HG03457 (cell line): ENCODE measurements at regions not wholly inside any gene's neighbourhood (a gene's known extent, or its start where the extent isn't known, plus 50 kb on each side); places are given as distances from the start of the nearest gene placed in this dataset.

Experiments used
- ATAC-seq: cut with Tn5 transposase; IDR thresholded peaks from one replicate; pipeline ENCODE4 v1.9.1; 2021; ENCODE audit warnings: moderate number of reproducible peaks; ENCODE audit not compliant: unreplicated experiment

- peak; percentile 89 for ATAC-seq
Measured at GRCh38 chr4:145299380-145300076, 119.1 kb upstream of the OTUD4 start.

GRCh38 chr4:145298885-145299284, 118.5 kb upstream of the OTUD4 start:
- ATAC-seq: no peak

GRCh38 chr4:145297556-145297955, 117.2 kb upstream of the OTUD4 start:
- ATAC-seq: no peak

- ATAC-seq: no peak
Measured at GRCh38 chr4:145295547-145295946, 115.2 kb upstream of the OTUD4 start.

- ATAC-seq: no peak
Measured at GRCh38 chr4:145295122-145295521, 114.7 kb upstream of the OTUD4 start.

- no peak for ATAC-seq
Measured at GRCh38 chr4:145293658-145294057, 113.3 kb upstream of the OTUD4 start.

- ATAC-seq: no peak
Measured at GRCh38 chr4:145290955-145291354, 110.6 kb upstream of the OTUD4 start.

GRCh38 chr4:145289403-145290076, 109.2 kb upstream of the OTUD4 start:
- ATAC-seq: no peak

GRCh38 chr4:145287351-145287750, 107.0 kb upstream of the OTUD4 start:
- ATAC-seq: no peak

- no peak for ATAC-seq
Measured at GRCh38 chr4:145285928-145286327, 105.5 kb upstream of the OTUD4 start.

- no peak for ATAC-seq
Measured at GRCh38 chr4:145283909-145284308, 103.5 kb upstream of the OTUD4 start.

GRCh38 chr4:145281951-145282350, 101.6 kb upstream of the OTUD4 start:
- no peak for ATAC-seq

GRCh38 chr4:145281224-145281623, 100.8 kb upstream of the OTUD4 start:
- no peak for ATAC-seq

- ATAC-seq: no peak
Measured at GRCh38 chr4:145280541-145280940, 100.2 kb upstream of the OTUD4 start.

- no peak for ATAC-seq
Measured at GRCh38 chr4:145279122-145279960, 99.0 kb upstream of the OTUD4 start.

- no peak for ATAC-seq
Measured at GRCh38 chr4:145278341-145279121, 98.1 kb upstream of the OTUD4 start.

- no peak for ATAC-seq
Measured at GRCh38 chr4:145277011-145277410, 96.6 kb upstream of the OTUD4 start.

GRCh38 chr4:145276050-145276449, 95.7 kb upstream of the OTUD4 start:
- no peak for ATAC-seq

GRCh38 chr4:145271194-145271593, 90.8 kb upstream of the OTUD4 start:
- ATAC-seq: no peak

GRCh38 chr4:145266881-145267280, 86.5 kb upstream of the OTUD4 start:
- ATAC-seq: no peak

- ATAC-seq: no peak
Measured at GRCh38 chr4:145260091-145260490, 79.7 kb upstream of the OTUD4 start.
